ENCODE measurements at regions not wholly inside any gene's neighbourhood (a gene's known extent, or its start where the extent isn't known, plus 50 kb on each side); places are given as distances from the start of the nearest gene placed in this dataset.

- TF ChIP-seq EZH2phosphoT487 (IDR thresholded peaks at IDR 0.05; ENCODE audit: borderline replicate concordance, low read length) (no peak), CTCF (IDR thresholded peaks at IDR 0.05; ENCODE audit: low read depth, low read length, poor library complexity, severe bottlenecking) (no peak)
- Histone ChIP-seq H3K36me3 (ENCODE audit: control insufficient read depth, low read length) (no peaks in the 10 kb centered on the region), H3K27ac (ENCODE audit: low read depth, low read length) (no peak overlapping the region), H4K20me1 (ENCODE audit: control insufficient read depth, insufficient read depth, low read depth, low read length) (no peaks in the 10 kb centered on the region), H3K9me2 (replicated peaks; ENCODE audit: control insufficient read depth, low read length) (no peaks in the 10 kb centered on the region), H3K79me2 (ENCODE audit: control insufficient read depth, low read length) (no peaks in the 10 kb centered on the region), H3K9me3 (ENCODE audit: control insufficient read depth, insufficient read depth, low read length) (no peaks in the 10 kb centered on the region), H3K4me2 (ENCODE audit: low read length) (no peak overlapping the region), H3K4me3 (ENCODE audit: low read length) (no peak overlapping the region), H3K27me3 (ENCODE audit: control insufficient read depth, low read length) (no peaks in the 10 kb centered on the region), H3F3A (ENCODE audit: control insufficient read depth, insufficient read depth) (no peaks in the 10 kb centered on the region), H3K4me1 (ENCODE audit: control insufficient read depth, low read length) (no peaks in the 10 kb centered on the region)
These were observed 249.4 kb downstream of the CRPPA start for GRCh38 chr7:16171928-16172327.

- H3K36me3 ChIP-seq (ENCODE audit: control insufficient read depth, low read length): no peaks in the 10 kb centered on the region
- H3K4me2 ChIP-seq (ENCODE audit: low read length): no peak overlapping the region
- no peaks in the 10 kb centered on the region for H3K9me3 ChIP-seq (ENCODE audit: control insufficient read depth, insufficient read depth, low read length)
- no peak overlapping the region for H3K27ac ChIP-seq (ENCODE audit: low read depth, low read length)
- no peaks in the 10 kb centered on the region for H3K9me2 ChIP-seq (replicated peaks; ENCODE audit: control insufficient read depth, low read length)
- no peaks in the 10 kb centered on the region for H3K27me3 ChIP-seq (ENCODE audit: control insufficient read depth, low read length)
- TF ChIP-seq CTCF (IDR thresholded peaks at IDR 0.05; ENCODE audit: low read depth, low read length, poor library complexity, severe bottlenecking) (no peak), EZH2phosphoT487 (IDR thresholded peaks at IDR 0.05; ENCODE audit: borderline replicate concordance, low read length) (no peak)
- H3K4me1 ChIP-seq (ENCODE audit: control insufficient read depth, low read length): no peaks in the 10 kb centered on the region
- H3K4me3 ChIP-seq (ENCODE audit: low read length): no peak overlapping the region
- no peaks in the 10 kb centered on the region for H3K79me2 ChIP-seq (ENCODE audit: control insufficient read depth, low read length)
- no peaks in the 10 kb centered on the region for H4K20me1 ChIP-seq (ENCODE audit: control insufficient read depth, insufficient read depth, low read depth, low read length)
- no peaks in the 10 kb centered on the region for H3F3A ChIP-seq (ENCODE audit: control insufficient read depth, insufficient read depth)
These were observed 250.7 kb downstream of the CRPPA start for GRCh38 chr7:16170671-16171070.

- Histone ChIP-seq H3K9me2 (replicated peaks; ENCODE audit: control insufficient read depth, low read length) (no peaks in the 10 kb centered on the region), H3K27me3 (ENCODE audit: control insufficient read depth, low read length) (no peaks in the 10 kb centered on the region), H3K36me3 (ENCODE audit: control insufficient read depth, low read length) (no peaks in the 10 kb centered on the region), H3K27ac (ENCODE audit: low read depth, low read length) (no peak overlapping the region), H3K4me2 (ENCODE audit: low read length) (no peak overlapping the region), H3K79me2 (ENCODE audit: control insufficient read depth, low read length) (no peaks in the 10 kb centered on the region), H3K4me3 (ENCODE audit: low read length) (no peak overlapping the region), H3F3A (ENCODE audit: control insufficient read depth, insufficient read depth) (no peaks in the 10 kb centered on the region), H3K9me3 (ENCODE audit: control insufficient read depth, insufficient read depth, low read length) (no peaks in the 10 kb centered on the region), H3K4me1 (ENCODE audit: control insufficient read depth, low read length) (no peaks in the 10 kb centered on the region), H4K20me1 (ENCODE audit: control insufficient read depth, insufficient read depth, low read depth, low read length) (no peaks in the 10 kb centered on the region)
- TF ChIP-seq CTCF (IDR thresholded peaks at IDR 0.05; ENCODE audit: low read depth, low read length, poor library complexity, severe bottlenecking): no peak
- TF ChIP-seq EZH2phosphoT487 (IDR thresholded peaks at IDR 0.05; ENCODE audit: borderline replicate concordance, low read length): no peak
These were observed 251.8 kb downstream of the CRPPA start for GRCh38 chr7:16169537-16169936.

- no peaks in the 10 kb centered on the region for H3K9me2 ChIP-seq (replicated peaks; ENCODE audit: control insufficient read depth, low read length)
- no peaks in the 10 kb centered on the region for H3K4me1 ChIP-seq (ENCODE audit: control insufficient read depth, low read length)
- no peaks in the 10 kb centered on the region for H3K36me3 ChIP-seq (ENCODE audit: control insufficient read depth, low read length)
- no peaks in the 10 kb centered on the region for H4K20me1 ChIP-seq (ENCODE audit: control insufficient read depth, insufficient read depth, low read depth, low read length)
- no peaks in the 10 kb centered on the region for H3K9me3 ChIP-seq (ENCODE audit: control insufficient read depth, insufficient read depth, low read length)
- no peak overlapping the region for H3K4me2 ChIP-seq (ENCODE audit: low read length)
- no peak overlapping the region for H3K27ac ChIP-seq (ENCODE audit: low read depth, low read length)
- H3K27me3 ChIP-seq (ENCODE audit: control insufficient read depth, low read length): no peaks in the 10 kb centered on the region
- TF ChIP-seq EZH2phosphoT487 (IDR thresholded peaks at IDR 0.05; ENCODE audit: borderline replicate concordance, low read length) (no peak), CTCF (IDR thresholded peaks at IDR 0.05; ENCODE audit: low read depth, low read length, poor library complexity, severe bottlenecking) (no peak)
- H3K4me3 ChIP-seq (ENCODE audit: low read length): no peak overlapping the region
- no peaks in the 10 kb centered on the region for H3F3A ChIP-seq (ENCODE audit: control insufficient read depth, insufficient read depth)
- H3K79me2 ChIP-seq (ENCODE audit: control insufficient read depth, low read length): no peaks in the 10 kb centered on the region
These were observed 253.8 kb downstream of the CRPPA start for GRCh38 chr7:16167526-16167925.

Measured in DOHH2 (cell line).